Liver (tissue), 7 donors: ENCODE measurements at regions not wholly inside any gene's neighbourhood (a gene's known extent, or its start where the extent isn't known, plus 50 kb on each side); places are given as distances from the start of the nearest gene placed in this dataset.

ENCODE experiments used
- DNase-seq: peaks from one replicate; pipeline ENCODE4 v3.0.0-alpha.2; 2017; ENCODE audit warnings: low spot score
- H3K27ac ChIP-seq, 2 donors: one replicate each; pipeline ENCODE4 v1.7.0; 2013; ENCODE audit warnings: inconsistent platforms in 2 of 2, low read length in 2 of 2, control low read depth in 1 of 2, low read depth in 1 of 2, mild to moderate bottlenecking in 1 of 2
- H3K27me3 ChIP-seq, 4 donors: one replicate each; pipeline versions ENCODE4 v1.6.1 to v1.7.0; 2013; ENCODE audit warnings: low read length in 3 of 4, inconsistent platforms in 1 of 4, mild to moderate bottlenecking in 1 of 4, moderate library complexity in 1 of 4; ENCODE audit not compliant: control insufficient read depth in 4 of 4, insufficient read depth in 4 of 4
- H3K36me3 ChIP-seq, 4 donors: one replicate each; pipeline versions ENCODE4 v1.6.1 to v1.7.0; 2013; ENCODE audit warnings: low read length in 3 of 4, mild to moderate bottlenecking in 3 of 4, low read depth in 1 of 4, moderate library complexity in 1 of 4; ENCODE audit not compliant: control insufficient read depth in 4 of 4, insufficient read depth in 3 of 4
- H3K4me1 ChIP-seq, 4 donors: one replicate each; pipeline versions ENCODE4 v1.6.1 to v1.7.0; 2013; ENCODE audit warnings: low read length in 3 of 4, mild to moderate bottlenecking in 3 of 4, moderate library complexity in 1 of 4; ENCODE audit not compliant: control insufficient read depth in 4 of 4, insufficient read depth in 4 of 4
- H3K4me3 ChIP-seq, 3 donors: one replicate each; pipeline versions ENCODE4 v1.6.1 to v1.7.0; 2013; ENCODE audit warnings: low read length in 3 of 3, control low read depth in 1 of 3, low read depth in 1 of 3, mild to moderate bottlenecking in 1 of 3
- H3K9ac ChIP-seq, 2 donors: one replicate each; pipeline ENCODE4 v1.7.0; 2013; ENCODE audit warnings: low read length in 2 of 2, mild to moderate bottlenecking in 2 of 2, moderate library complexity in 2 of 2, control low read depth in 1 of 2, low read depth in 1 of 2
- H3K9me3 ChIP-seq, 4 donors: one replicate each; pipeline versions ENCODE4 v1.6.1 to v1.7.0; 2013; ENCODE audit warnings: low read length in 3 of 4; ENCODE audit not compliant: control insufficient read depth in 4 of 4
- ATF3 ChIP-seq: IDR thresholded peaks from 2 replicates; pipeline ENCODE4 v1.6.1; 2016; ENCODE audit warnings: antibody characterized with exemption
- EGR1 ChIP-seq, 2 donors: IDR thresholded peaks; 2 replicates each; pipeline ENCODE4 v1.6.1; 2016 to 2018; ENCODE audit warnings: antibody characterized with exemption in 2 of 2, low read depth in 2 of 2
- FOXA1 ChIP-seq: IDR thresholded peaks from 2 replicates; pipeline ENCODE4 v1.6.1; 2016; ENCODE audit warnings: antibody characterized with exemption
- FOXA2 ChIP-seq: IDR thresholded peaks from 2 replicates; pipeline ENCODE4 v1.6.1; 2016; ENCODE audit warnings: antibody characterized with exemption
- HNF4G ChIP-seq: IDR thresholded peaks from 2 replicates; pipeline ENCODE4 v1.6.1; 2016; ENCODE audit warnings: antibody characterized with exemption
- NR2F2 ChIP-seq: IDR thresholded peaks from 2 replicates; pipeline ENCODE4 v1.6.1; 2016; ENCODE audit warnings: antibody characterized with exemption
- REST ChIP-seq: IDR thresholded peaks from 2 replicates; pipeline ENCODE4 v1.6.1; 2016; ENCODE audit warnings: antibody characterized with exemption, mild to moderate bottlenecking
- RXRA ChIP-seq, 2 donors: IDR thresholded peaks; 2 replicates each; pipeline ENCODE4 v1.6.1; 2017 to 2018; ENCODE audit warnings: antibody characterized with exemption in 2 of 2, mild to moderate bottlenecking in 1 of 2
- SP1 ChIP-seq: IDR thresholded peaks from 2 replicates; pipeline ENCODE4 v1.6.1; 2018; ENCODE audit warnings: antibody characterized with exemption, mild to moderate bottlenecking
- TAF1 ChIP-seq: conservative IDR thresholded peaks from 2 replicates; pipeline ENCODE4 v1.6.1; 2016; ENCODE audit warnings: antibody characterized with exemption, mild to moderate bottlenecking
- YY1 ChIP-seq: IDR thresholded peaks from 2 replicates; pipeline ENCODE4 v1.6.1; 2016; ENCODE audit warnings: antibody characterized with exemption, mild to moderate bottlenecking
- WGBS: extraction: QIAGEN DNeasy Blood & Tissue Kit; methylation state at CpG from one replicate; pipeline ENCODE4 v1.1.7; 2013; 5-methylcytosine and 5-hydroxymethylcytosine counted together
- TF ChIP-seq, protein P1 (sequence below): IDR thresholded peaks from 2 replicates; pipeline ENCODE4 v1.6.1; 2016; ENCODE audit warnings: antibody characterized with exemption
- donor health status: healthy.
- donor health status: healthy.
- donor health status: healthy.
- donor health status: healthy.

GRCh38 chr19:31132753-31133110, 216.5 kb downstream of the TSHZ3 start (continued):
- TF ChIP-seq REST (no peak), YY1 (no peak), FOXA1 (no peak), RXRA (IDR thresholded peaks at IDR 0.05) (no peak), NR2F2 (no peak), HNF4G (no peak), ATF3 (no peak), SP1 (no peak)

DNA sequence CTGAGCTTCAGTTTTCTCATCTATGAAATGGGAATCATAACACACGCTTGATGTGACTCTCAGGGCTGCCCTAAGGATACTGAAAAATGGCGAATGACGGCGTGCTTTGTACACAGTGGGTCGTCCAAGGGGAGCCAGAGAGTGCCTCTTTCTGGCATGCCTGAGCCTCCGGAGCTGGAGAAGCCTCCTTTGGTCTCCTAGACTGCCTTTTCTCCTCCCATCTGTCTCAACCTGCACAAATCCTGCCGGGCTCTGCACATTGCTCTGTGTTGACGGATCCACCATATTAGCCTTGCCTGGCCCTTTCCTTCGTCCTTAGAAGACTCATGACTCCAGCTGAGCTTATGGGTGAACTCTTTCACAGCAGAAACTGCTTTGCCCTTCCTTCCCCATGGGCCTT, 220.9 kb downstream of the TSHZ3 start:
- TF ChIP-seq RXRA (IDR thresholded peaks at IDR 0.05) (no peak), ATF3 (no peak), REST (no peak), FOXA1 (no peak), NR2F2 (no peak), HNF4G (no peak), FOXA2 (no peak), TAF1 (no peak), EGR1 (IDR thresholded peaks at IDR 0.05; ENCODE audit: low read depth in 2 of 2) (no peak), SP1 (no peak)
- TF ChIP-seq, protein P1, sequence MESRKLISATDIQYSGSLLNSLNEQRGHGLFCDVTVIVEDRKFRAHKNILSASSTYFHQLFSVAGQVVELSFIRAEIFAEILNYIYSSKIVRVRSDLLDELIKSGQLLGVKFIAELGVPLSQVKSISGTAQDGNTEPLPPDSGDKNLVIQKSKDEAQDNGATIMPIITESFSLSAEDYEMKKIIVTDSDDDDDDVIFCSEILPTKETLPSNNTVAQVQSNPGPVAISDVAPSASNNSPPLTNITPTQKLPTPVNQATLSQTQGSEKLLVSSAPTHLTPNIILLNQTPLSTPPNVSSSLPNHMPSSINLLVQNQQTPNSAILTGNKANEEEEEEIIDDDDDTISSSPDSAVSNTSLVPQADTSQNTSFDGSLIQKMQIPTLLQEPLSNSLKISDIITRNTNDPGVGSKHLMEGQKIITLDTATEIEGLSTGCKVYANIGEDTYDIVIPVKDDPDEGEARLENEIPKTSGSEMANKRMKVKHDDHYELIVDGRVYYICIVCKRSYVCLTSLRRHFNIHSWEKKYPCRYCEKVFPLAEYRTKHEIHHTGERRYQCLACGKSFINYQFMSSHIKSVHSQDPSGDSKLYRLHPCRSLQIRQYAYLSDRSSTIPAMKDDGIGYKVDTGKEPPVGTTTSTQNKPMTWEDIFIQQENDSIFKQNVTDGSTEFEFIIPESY = no peak
- Histone ChIP-seq H3K4me1 (no peaks in the 10 kb centered on the region), H3K27ac (no peak overlapping the region), H3K4me3 (no peak overlapping the region), H3K9me3 (peaks cover 0 to 2% (median under 1%) of the 10 kb centered on the region in 4 donors), H3K36me3 (no peaks in the 10 kb centered on the region), H3K9ac (no peak overlapping the region), H3K27me3 (peaks cover 0 to 4% (median 0%) of the 10 kb centered on the region in 4 donors)
- 88% methylated on average over 9 of the region's 9 CpGs for WGBS
- no peak for DNase-seq
